Esophagus (tissue), 2 donors: ENCODE measurements at regions not wholly inside any gene's neighbourhood (a gene's known extent, or its start where the extent isn't known, plus 50 kb on each side); places are given as distances from the start of the nearest gene placed in this dataset.

Experiments
- H3K27ac ChIP-seq, 2 donors: one replicate each; pipeline ENCODE4 v1.5.1; 2013; ENCODE audit warnings: low read depth in 2 of 2, mild to moderate bottlenecking in 2 of 2, inconsistent platforms in 1 of 2, low read length in 1 of 2, moderate library complexity in 1 of 2
- H3K27me3 ChIP-seq, 2 donors: one replicate each; pipeline ENCODE4 v1.6.1; 2013; ENCODE audit warnings: low read length in 2 of 2, control low read depth in 1 of 2, mild to moderate bottlenecking in 1 of 2; ENCODE audit not compliant: insufficient read depth in 2 of 2, control insufficient read depth in 1 of 2
- H3K36me3 ChIP-seq, 2 donors: one replicate each; pipeline ENCODE4 v1.6.1; 2013; ENCODE audit warnings: low read length in 1 of 2; ENCODE audit not compliant: control insufficient read depth in 2 of 2, insufficient read depth in 2 of 2
- H3K4me1 ChIP-seq, 2 donors: one replicate each; pipeline ENCODE4 v1.6.1; 2013; ENCODE audit warnings: low read length in 1 of 2; ENCODE audit not compliant: control insufficient read depth in 2 of 2, insufficient read depth in 2 of 2
- H3K4me3 ChIP-seq, 2 donors: one replicate each; pipeline ENCODE4 v1.5.1; 2013; ENCODE audit warnings: low read length in 2 of 2, mild to moderate bottlenecking in 2 of 2, low read depth in 1 of 2, moderate library complexity in 1 of 2
- H3K9me3 ChIP-seq, 2 donors: one replicate each; pipeline ENCODE4 v1.6.1; 2013; ENCODE audit warnings: mild to moderate bottlenecking in 2 of 2, low read depth in 1 of 2, low read length in 1 of 2, moderate library complexity in 1 of 2; ENCODE audit not compliant: control insufficient read depth in 2 of 2, insufficient read depth in 1 of 2
- WGBS, 2 donors: extraction: QIAGEN DNeasy Blood & Tissue Kit; methylation state at CpG; one replicate each; pipeline ENCODE4 v1.1.7; 2013; 5-methylcytosine and 5-hydroxymethylcytosine counted together
- donor health status: healthy with polysubstance abuse.
- donor health status: Bipolar disorder and iron deficiency.

DNA sequence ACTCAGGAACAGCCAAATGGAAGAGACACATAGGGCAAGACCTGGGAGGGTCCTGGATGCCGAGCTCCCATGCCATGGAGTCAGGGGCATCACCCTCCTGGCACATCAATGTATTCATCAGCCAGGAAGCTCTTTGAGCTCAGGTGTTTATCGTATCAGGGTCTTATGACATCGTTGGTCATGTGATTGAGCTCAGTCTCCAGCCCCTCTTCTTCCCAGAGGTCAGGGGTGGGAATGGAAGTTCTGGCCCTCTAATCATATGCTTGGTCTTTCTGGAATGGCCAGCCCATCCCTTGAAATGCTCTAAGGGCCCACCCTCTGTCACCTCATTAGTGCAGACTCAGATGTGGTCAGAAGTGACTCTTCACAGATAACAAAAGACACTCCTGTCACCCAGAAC lies 52.4 kb upstream of the TULP4 start:
- peaks cover 0 to 3% of the 10 kb centered on the region in 2 donors for H3K36me3 ChIP-seq
- H3K9me3 ChIP-seq = no peaks in the 10 kb centered on the region
- no peak overlapping the region for H3K27ac ChIP-seq
- no peaks in the 10 kb centered on the region for H3K27me3 ChIP-seq
- H3K4me1 ChIP-seq = peaks cover 0 to 3% of the 10 kb centered on the region in 2 donors
- WGBS, 2 donors = 97 to 98% methylated on average over 3 of the region's 3 CpGs
- no peak overlapping the region for H3K4me3 ChIP-seq

DNA sequence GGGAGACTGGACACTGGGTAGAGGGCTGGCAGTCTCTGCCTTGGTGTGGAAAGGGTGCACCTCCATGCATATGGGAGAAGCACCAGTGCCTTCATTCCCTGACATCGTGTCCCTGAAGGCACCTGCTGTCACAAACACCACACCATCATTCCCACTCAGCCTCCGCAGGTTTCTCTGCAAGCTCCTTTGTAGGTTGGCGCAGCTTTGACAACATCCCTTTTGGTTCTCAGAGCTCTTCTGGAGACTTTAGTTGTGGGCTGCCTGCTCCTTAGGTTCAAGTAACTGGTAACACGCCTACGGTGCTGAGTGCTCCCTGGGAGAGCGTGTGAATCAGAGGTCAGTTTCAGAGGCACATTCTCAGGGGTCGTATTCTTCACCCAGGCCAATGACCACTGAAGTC lies 50.2 kb upstream of the TULP4 start:
- H3K4me3 ChIP-seq = no peak overlapping the region
- H3K27ac ChIP-seq = no peak overlapping the region
- no peaks in the 10 kb centered on the region for H3K27me3 ChIP-seq
- H3K36me3 ChIP-seq = peaks cover 0 to 3% of the 10 kb centered on the region in 2 donors
- no peaks in the 10 kb centered on the region for H3K4me1 ChIP-seq
- no peaks in the 10 kb centered on the region for H3K9me3 ChIP-seq
- 88 to 90% methylated on average over 7 of the region's 7 CpGs for WGBS, 2 donors
